ENCODE measurements at regions not wholly inside any gene's neighbourhood (a gene's known extent, or its start where the extent isn't known, plus 50 kb on each side); places are given as distances from the start of the nearest gene placed in this dataset.

DNA sequence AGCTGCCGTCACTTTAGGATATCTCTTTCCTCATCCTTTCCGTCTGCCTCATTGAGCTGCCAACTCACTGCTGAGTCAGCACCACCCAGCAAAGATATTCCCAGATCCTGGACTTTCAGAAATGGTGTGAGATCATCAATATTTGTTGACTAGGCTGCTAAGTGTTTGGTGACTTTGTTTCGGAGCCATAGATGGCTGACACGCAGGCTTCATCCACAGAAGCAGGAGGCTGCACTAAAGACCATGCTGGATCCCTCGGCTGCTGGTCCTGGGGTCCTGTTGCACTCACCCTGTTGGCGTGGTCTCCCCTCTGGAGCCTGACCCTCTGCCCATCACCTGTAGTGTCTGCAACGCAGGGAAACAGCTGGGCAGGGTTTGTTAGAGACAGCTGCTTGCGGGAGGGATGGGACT lies 96.5 kb downstream of the ERMARD start:
- FAIRE-seq, result no peak
- DNase-seq (ENCODE audit: insufficient read length, low spot score), result no peak

DNA sequence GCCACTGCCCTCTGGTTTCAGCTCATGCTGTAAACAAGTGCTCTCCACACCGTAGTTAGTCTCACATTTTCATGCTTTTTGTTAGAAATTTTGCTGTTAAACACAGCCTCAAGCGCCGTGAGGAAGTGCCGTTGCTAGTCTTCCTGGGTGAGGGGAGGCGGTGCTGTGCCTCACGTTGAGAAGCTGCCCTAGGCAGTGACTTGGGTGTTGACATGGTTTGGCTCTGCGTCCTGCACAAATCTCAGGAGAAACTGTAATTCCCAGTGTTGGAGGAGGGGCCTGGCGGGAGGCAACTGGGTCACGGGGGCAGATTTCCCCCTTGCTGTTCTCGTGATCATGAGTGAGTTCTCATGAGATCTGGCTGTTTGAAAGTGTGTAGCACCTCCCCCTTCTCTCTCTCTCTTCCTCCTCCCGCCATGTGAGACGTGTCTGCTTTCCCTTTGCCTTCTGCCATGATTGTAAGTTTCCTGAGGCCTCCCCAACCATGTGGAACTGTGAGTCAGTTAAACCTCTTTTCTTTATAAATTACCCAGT lies 95.8 kb downstream of the ERMARD start:
- FAIRE-seq, result no peak
- DNase-seq (ENCODE audit: insufficient read length, low spot score), result no peak

DNA sequence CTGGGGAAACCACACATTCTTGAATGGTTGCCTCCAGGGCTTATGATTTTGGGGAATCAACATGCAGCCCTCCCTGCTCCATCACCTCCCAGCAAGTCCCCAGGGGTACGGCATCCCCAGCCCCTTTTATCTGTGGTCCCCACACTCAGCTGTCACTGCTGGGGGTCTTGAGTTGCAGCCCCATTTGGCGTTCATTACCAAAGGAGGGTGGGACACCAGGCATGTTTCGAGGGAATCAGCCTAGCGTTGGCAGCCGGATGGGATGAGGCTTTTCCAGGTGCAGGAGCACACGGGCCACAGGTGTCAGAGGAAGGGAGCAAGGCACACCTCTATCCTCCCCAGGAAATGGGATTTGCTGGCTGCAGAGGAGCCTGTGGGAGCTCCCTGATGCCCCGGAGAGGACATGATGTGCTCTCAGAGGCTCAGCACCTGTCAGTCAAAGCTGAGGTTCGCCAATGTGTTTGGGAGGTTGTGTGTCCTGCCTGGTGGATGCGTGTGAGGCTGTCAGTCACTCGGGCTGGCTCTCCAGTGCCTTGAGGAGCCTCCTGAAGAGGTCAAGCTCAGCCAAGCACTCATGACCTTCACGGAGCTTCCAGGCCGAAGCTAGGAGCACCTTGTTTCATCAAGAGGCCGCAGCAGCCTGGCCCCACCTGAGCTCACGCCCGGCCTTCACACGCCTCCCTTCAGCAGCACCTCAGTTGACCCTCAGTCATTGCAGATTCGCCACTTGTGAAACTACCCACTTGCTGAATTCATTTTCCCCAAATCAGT lies 95.0 kb downstream of the ERMARD start:
- DNase-seq (ENCODE audit: insufficient read length, low spot score) (no peak), FAIRE-seq (no peak)

DNA sequence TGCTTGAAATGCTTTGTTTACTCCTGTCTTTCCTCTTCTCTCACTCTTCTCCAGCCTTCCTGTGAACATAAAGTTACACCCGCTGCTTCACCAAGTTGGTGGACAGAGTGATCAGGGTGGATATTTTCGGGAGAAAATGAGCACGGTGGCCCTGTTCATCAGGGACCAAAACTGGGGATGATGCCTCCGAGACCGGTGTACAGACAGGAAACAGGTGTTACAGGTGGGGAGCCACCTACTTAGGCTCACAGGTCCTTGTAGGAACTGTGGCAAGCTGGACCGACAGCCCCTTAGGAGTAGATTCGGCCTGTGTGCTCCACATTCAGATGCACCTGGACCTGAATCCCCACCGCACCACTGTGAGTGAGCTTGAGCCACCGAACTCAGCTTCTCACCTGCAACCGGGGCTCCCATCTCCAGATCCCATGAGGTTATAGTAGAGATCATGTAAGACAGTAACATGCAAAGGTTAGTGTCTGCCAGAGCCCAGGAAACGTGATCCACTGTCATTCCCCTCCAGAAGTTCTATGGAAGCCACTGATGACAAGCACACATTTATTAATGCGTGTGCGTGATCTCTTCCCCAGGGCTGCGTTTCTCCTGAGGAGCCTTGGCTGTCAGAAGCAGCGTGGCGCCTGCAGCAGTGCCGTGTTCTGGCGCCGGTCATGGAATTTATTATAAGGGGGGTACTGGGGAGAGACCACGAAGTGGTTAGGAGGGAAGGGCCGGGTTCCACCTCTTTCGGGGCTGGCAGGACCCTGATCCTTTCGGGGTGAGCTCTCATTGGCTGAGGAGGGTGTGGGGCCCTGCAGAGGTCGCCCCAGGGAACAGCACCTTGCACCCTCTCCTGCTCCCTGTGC lies 94.2 kb downstream of the ERMARD start:
- no peak for FAIRE-seq
- no peak for DNase-seq (ENCODE audit: insufficient read length, low spot score)

DNA sequence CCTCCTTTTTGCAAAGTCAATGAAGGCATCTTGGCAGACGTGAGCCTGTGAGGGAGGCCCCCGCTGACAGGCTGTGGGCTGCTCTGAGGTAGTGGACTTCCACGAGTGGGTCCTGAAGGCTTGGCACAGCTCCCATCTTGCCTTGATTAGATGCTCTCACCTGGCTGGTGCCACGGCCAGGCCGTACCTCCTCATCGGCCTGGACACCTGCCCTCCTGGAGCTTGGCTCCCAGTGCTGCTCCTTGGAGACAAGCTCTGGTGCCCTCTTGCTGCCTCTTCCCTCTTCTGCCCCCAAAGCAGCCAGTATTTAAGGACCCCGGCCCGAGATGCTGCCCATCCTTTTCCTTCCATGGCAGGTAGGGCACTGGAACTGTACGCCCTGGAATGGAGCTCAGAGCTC lies 93.5 kb downstream of the ERMARD start:
- DNase-seq (ENCODE audit: insufficient read length, low spot score), result no peak
- FAIRE-seq, result no peak

DNA sequence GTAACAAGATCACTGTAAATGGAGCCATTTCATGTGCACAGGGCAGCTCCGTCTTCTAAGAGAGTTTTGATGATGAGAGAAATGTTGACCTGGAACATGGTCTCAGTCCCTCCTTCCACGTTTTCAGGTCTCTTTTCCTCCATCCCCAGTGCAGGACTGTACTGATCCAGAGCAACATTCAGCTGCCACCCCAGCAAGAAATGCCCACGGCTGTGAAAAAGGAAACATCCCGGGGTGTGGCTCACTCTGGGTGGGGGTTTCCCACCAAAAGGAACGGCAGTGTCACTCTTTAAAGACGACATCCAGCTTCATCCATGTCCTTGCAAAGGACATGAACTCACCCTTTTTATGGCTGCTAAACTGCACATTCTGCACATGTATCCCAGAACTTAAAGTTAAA lies 92.6 kb downstream of the ERMARD start:
- no peak for FAIRE-seq
- no peak for DNase-seq (ENCODE audit: insufficient read length, low spot score)

DNA sequence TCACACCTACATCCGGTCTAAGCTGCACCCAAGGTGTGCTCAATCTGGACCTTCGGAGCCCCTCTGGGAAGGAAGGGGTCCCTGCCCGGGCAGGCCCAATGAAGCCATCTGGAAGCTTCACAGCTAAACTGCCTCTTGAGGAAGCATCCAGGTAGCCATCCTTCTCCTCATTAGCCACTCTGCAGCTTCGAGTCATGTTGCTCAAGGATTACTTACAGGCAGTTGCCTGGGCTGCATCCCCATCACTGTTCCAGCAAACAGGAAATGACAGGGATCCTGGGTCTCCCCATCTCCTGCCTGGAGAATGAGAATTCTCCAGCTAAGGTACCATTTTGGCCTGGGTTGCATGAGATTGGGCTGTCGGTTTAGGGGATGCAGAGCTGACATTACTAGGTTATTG lies 91.7 kb downstream of the ERMARD start:
- FAIRE-seq, result no peak
- no peak for DNase-seq (ENCODE audit: insufficient read length, low spot score)

DNA sequence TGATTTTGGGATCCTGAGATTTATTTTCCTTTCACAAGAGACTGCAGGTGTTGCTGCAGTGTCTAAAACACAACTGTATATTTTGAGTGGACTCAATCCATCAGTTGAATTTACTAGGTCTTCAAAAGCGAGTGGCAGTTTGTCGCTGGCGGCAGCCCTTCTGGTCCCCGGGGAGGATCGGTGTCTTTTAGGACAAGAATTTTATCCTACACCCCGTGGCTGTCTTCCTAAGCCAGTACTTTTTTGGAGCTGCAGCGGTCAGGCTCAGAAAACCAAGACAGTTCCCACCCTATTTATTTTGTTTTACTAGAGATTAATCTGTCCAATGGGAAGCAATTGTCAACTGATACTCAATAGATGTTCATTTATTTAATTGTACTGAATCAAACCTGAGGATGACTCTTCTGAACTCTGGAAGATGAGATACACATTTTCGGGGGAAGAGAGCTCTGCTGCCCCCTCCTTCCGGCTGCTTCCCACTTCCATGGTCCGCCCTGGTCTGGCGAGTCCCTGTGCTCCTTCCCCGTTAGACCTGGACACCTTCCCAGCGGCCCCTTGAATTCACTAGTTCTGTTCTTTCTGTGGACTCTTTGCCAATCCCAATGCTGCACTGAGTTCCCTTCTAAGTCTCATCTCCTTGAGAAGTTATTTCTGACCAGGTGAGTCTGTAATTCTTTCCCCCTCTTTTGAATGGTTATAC lies 90.6 kb downstream of the ERMARD start:
- no peak for DNase-seq (ENCODE audit: insufficient read length, low spot score)
- no peak for FAIRE-seq

DNA sequence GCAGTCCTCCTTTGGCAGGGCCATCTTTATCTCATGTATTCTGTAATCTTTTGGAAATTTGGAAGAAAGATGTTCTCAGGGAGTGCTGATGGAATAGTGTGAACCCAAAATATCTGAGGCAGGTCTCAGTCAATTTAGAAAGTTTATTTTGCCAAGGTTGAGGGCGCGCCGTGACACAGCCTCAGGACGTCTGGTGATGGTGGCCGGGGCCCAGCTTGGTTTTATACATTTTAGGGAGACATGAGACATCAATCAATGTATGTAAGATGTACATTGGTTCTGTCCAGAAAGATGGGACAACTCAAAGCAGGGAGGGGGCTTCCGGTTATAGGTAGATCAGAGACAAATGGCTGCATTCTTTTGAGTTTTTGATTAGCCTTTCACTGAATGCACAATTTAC lies 89.8 kb downstream of the ERMARD start:
- FAIRE-seq (no peak), DNase-seq (ENCODE audit: insufficient read length, low spot score) (no peak)

DNA sequence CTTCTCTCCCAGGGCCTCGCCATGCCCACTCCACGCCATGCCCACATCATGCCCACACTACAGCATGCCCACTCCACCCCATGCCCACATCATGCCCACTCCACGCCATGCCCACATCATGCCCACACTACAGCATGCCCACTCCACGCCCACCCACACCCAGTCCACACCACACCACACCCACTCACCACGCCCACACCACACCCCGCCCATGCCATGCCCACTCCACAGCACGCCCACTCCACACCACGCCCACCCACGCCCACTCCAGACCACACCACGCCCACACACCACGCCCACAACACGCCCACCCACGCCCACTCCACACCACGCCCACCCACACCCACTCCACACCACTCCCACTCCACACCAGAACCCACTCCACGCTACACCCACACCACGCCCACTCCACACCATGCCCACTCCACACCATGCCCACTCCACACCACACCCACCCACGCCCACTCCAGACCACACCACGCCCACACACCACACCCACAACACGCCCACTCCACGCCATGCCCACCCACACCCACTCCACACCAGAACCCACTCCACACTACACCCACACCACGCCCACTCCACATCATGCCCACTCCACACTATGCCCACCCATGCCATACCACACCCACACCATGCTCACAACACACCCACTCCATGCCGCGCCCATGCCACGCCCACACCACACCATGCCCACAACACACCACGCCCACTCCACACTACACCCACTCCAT lies 88.6 kb downstream of the ERMARD start:
- DNase-seq (ENCODE audit: insufficient read length, low spot score) (no peak), FAIRE-seq (no peak)

DNA sequence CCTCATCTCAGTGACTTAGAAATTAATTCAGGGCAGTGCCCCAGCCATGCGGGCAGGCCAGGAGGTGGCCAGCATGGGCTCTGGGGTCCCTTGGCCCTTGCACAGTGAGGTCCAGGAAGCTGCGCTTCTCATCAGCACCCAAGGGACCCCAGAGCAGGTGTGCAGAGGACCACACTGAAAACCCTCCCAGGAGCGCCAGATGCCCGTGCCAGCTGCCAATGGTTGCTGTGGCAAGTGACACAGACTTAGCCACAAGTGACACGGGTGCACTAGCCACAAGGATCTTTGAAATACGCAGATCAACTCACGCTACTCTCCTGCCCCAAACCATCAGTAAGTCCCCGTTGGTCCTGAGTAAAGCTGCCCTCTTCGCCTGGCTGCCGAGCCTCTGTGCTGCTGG lies 88.1 kb downstream of the ERMARD start:
- DNase-seq (ENCODE audit: insufficient read length, low spot score) (no peak), FAIRE-seq (no peak)

DNA sequence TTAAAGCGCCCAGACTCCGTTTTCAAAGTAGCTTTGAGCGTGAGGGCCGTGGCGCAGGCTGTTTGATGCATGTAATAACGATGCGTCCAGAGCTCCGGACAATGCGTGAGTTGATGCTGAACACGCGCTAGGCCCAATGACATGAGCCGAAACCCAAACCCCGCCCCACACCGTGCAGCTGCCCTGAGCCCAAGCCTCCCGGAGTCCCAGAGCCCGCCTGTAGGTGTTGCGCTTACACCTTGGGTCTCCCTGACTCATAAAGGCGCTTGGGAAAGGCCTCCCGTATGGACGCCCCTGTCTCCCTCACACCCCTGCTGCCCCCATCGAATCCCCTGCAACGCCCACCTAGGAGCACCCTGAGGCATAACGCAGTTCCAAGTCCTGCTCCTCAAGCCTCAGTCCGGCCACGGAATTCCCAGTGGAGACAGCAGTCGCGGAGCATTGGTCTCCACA lies 87.6 kb downstream of the ERMARD start:
- FAIRE-seq (no peak), DNase-seq (ENCODE audit: insufficient read length, low spot score) (no peak)

DNA sequence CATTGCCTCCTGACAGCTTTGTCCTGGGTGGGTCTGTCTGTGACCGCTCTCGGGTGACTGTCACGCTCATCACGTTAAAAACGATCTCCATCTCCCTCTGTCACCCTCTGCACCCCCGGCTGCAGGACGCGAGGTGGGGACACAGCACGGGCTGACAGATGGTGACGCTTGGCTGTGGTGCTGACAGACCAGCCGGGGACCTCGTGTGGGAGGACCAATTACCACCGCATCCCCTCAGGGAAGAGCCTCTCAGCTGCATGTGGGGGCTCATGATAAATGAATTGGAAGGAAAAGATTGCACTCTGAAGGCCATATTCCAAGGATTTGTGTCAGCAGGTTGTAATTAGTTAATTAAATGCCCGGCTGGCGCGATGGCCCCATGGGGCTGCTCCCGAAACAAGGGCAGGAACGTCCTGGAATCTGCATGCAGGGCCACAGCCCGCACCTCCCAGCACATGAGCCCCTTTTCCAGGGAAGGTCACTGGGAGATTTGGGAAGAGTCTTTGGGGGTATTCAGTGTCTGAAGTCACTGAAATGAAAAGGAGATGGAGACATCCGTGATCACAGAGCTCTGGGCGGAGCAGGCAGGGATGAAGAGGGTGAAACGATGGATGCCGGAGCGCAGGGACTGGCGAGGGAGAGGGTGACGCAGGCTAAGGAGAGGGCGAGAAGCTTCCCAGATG lies 87.1 kb downstream of the ERMARD start:
- FAIRE-seq, result no peak
- no peak for DNase-seq (ENCODE audit: insufficient read length, low spot score)

DNA sequence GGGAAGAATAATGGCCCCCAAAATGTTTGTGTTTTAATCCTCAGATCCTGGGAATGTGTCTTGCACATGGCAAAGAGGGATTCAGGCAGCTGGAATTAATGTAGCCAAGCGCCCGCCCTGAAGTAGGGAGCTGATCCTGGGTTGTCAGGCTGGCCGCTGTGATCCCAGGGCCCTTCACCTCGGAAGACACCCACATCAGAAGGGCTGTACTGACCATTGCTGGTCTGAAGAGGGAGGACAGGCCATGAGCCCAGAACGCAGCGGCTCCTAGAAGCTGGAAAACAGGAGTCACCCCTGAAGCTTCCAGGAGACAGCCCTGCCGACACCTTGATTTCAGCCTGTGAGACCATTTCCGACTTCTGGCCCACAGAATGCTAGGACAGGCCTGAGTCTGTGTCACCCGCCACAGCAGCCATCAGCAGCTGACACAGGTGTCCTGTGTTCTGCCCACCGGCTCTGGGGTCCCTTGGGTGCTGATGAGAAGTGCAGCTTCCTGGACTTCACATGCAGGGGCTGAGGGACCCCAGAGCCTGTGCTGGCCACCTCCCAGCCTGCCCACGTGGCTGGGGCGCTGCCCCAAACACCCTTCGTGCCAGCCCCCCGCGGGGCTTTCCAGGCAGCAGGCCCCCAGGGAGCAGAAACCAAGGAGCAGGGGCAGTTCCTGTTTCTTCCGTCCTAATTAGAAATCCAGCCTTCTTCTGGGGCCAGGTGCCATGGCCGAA lies 86.3 kb downstream of the ERMARD start:
- no peak for DNase-seq (ENCODE audit: insufficient read length, low spot score)
- FAIRE-seq, result no peak

DNA sequence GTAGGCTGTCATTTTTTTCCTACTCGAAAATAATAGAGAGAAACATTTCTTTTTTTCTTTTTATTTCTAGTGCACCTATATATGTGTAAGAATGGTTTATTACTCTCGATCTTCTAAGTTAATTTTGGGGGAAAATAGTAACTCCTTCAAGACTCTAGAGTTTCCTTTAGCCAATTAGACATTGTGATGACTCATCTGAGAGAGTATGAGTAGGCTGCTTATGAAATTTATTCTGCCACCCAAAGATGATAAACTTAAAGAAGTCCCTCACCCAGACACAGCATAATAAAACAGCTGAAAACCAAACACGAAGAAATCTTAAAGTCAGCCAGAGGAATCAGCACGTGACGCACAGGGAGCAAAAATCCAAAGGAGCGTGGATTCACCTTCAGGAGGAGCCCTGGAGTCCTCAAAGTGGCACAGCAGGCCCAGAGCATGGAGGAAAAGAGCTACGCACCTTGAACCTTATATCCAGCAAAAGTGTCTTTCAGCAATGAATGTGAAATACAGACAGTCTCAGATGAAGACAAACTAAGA lies 81.9 kb downstream of the ERMARD start:
- DNase-seq (ENCODE audit: insufficient read length, low spot score) (no peak), FAIRE-seq (no peak)

DNA sequence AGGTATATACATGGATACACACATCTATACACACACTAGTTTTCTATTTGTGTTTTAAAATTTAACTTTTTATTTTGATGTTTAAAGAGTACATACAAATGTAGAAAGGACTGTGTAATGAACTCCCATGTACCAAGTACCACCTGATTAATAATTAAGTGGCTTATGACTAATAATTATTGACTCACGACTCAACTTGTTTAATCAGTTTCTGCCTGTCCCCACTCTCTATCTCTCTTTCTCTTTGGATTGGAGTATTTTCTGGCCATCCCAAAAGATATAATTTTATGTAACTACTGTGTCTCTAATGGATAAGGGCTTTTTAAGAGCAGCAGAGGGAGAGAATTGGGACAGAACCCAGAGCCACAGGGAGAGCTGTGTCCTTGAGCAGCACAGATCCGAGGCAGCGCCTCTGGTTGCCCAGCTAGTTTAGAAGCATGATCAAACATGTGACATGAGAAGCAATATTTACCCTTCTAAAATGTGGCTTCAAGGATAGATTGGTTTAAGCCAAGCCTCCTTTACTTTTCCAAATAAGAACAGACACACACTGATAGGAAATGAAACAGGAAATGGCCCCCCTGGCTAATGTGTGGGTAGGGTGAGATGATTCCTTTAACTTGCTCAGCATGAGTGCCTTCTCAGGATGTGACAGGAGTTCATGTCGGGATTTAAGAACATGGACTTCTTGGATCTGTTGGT lies 81.0 kb downstream of the ERMARD start:
- DNase-seq (ENCODE audit: insufficient read length, low spot score) (no peak), FAIRE-seq (no peak)

DNA sequence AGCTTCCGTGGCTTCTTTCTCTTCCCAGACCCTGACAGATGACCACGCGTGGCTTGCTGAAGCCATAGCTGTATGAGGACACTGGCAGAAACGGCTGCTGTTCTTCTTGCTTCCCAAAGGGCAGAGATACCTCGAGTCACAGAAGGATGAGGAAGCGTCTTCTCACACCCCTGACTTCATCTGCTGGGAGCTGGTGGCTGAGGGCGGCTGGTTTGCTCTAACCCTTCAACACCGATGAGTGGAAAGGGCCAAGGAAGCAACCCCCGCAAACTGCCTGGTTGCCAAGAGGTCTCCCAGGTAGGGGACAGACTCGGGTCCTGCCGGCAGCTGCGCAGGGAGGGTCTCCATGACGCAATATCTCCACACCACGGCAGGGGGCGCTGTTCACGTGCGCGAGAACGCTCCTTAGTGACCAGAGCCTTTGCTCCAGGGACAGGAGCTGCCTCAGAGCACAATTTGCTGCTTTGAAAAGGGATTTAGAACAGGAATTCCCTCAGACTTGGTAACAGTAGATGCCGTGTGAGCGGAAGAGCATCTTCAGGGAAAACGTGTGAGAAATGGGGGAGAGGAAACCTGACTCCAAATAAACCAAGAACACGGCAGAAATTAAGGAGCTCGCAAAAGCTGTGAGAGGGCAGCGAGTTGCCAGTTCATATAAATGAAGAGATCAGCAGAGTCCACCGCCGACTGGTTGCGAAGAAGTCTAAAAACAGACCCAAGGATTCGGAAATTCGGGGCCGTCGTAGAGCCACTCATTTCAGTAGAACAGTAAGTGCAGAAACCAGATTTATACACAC lies 80.2 kb downstream of the ERMARD start:
- FAIRE-seq, result peak; percentile 4
- DNase-seq (ENCODE audit: insufficient read length, low spot score), result peak; percentile 65
